H54 (cell line): ENCODE measurements at regions not wholly inside any gene's neighbourhood (a gene's known extent, or its start where the extent isn't known, plus 50 kb on each side); places are given as distances from the start of the nearest gene placed in this dataset.

Experiments used
- DNase-seq: peaks from one replicate; pipeline ENCODE4 v3.0.0; 2011; ENCODE audit warnings: low spot score, mixed read lengths; ENCODE audit not compliant: insufficient read length
- FAIRE-seq: peaks from 3 replicates; lab custom pipeline; 2011; peaks lifted over from hg19 to GRCh38; lab: Jason Lieb, UNC
- POLR2A ChIP-seq: IDR thresholded peaks from 2 replicates; pipeline ENCODE4 v1.6.1; 2011; ENCODE audit warnings: low read depth, mild to moderate bottlenecking, low read length

DNA sequence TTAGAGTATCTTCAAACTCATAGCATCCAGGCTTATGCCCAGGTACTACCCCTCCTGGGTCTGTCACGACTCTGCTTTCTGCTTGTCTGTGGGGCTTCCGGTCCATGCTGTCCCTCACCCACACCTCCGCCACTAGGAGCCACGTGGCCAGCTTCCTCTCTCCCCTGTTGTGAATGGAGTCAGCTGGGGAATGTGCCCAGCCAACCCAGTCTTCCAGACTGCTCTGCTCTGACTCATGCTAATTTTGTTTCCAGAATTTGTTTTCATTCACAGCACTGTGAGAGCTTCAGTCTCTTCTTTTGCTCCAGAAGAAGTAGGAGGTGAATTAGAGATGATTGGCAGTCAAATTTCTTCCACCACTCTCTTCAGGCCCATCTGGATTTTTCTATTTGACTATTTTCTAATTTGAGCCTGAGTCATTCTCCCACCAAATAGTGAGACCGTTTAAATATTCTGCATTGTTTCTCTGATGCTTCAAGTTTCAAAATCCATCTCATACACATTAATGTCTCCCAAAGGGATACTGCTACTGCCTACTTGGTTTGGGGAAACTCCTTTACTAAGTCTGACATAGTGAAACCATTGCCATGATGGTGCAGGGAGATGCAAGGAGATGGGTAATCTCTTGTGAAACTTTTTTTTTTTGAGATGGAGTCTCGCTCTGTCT lies 424.1 kb upstream of the KIF2A start:
- no peak for FAIRE-seq
- no peak for DNase-seq
- TF ChIP-seq POLR2A: no peak

GRCh38 chr5:61882901-61883500 lies 423.0 kb upstream of the KIF2A start:
- no peak for FAIRE-seq
- no peak for TF ChIP-seq POLR2A
- DNase-seq: no peak

DNA sequence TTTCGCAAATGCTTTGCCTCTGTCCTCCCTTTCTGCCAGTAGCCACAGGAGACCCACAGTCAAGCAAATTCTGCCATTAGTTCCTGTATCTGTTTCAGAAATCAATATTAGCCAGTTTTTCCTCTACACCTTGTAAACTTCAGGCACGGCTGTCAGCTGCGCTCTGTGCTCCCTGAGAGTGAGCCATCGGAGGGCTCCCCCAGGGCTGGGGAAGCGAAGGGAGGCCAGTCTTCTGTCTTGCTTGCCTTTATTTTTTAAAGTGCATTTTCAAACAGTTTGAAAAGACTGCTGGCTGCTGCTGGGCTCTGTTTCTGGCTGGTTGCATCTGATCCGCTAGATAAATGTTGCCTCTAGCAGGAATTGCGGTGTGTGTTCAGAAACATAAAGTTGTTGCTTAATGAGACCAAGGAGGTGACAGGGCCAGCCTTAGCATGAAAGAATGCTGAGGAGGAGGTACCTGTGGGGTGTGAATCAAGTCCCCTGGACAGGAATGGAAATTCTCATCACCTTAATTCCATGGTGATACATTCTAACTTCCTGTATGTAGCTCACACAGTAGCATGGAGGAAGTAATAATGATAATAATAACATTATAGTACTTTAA lies 421.7 kb upstream of the KIF2A start:
- FAIRE-seq: no peak
- no peak for DNase-seq
- TF ChIP-seq POLR2A: no peak

GRCh38 chr5:61886214-61886613 lies 419.8 kb upstream of the KIF2A start:
- no peak for TF ChIP-seq POLR2A
- no peak for DNase-seq
- no peak for FAIRE-seq

DNA sequence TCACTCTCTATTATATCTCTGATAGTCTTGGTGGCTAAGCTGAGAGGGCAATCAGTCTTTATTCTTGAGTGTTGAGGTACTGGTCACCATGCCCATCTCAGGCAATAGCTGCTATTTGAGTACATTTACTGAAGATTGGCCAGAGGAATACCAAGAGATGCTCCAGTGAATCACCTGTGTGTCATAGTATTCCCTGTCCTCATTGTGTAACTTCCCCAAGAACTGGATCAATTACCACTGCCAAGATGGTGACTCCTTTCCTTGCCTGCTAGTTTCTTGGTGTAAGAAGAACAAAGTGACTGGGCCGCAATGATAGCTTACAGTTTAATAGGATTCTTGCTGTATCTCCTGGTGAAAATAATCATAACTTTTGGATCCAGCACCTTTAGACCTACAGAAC lies 418.7 kb upstream of the KIF2A start:
- no peak for TF ChIP-seq POLR2A
- no peak for DNase-seq
- FAIRE-seq: no peak

- no peak for FAIRE-seq
- no peak for TF ChIP-seq POLR2A
- no peak for DNase-seq
These were observed 412.0 kb upstream of the KIF2A start for GRCh38 chr5:61894046-61894445.

DNA sequence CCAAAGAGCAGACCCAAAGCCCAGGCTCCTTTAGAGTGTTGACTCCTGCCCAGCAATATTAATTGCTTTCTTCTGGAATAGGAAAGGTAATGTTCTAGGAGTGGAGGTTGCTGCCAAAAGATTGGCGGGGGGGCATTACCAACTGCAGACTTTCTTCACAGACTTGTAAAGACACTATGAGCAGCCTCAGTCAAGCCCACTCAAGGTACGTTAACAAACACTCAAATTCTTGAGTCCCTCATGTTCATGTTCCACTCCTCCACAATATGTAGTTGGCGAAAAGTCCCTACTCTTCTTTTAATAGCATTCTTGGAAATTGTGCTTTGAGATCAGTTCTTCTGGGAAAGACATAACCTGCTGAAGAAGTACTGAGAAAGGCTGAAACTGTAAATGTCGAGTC lies 409.2 kb upstream of the KIF2A start:
- DNase-seq: no peak
- TF ChIP-seq POLR2A: no peak
- no peak for FAIRE-seq

GRCh38 chr5:61897251-61897650 lies 408.8 kb upstream of the KIF2A start:
- FAIRE-seq (no peak), DNase-seq (no peak)
- no peak for TF ChIP-seq POLR2A

GRCh38 chr5:61901997-61902396 lies 404.0 kb upstream of the KIF2A start:
- FAIRE-seq: no peak

DNA sequence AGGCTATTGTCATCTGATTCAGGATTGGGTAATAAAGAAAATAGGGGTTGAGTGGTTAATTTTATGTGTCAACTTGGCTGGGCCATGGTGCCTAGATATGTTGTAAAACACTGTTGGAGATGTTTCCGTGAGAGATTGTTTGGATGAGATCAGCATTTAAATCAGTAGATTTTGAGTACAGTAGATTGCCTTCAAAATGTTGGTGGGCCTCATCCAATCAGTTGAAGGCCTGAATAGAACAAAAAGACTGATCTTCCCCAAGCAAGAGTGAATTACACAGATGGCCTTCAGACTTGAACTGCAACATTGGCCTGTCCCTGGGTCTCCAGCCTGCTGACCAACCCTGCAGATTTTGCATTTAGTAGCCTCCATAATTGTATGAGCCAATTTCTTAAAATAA lies 401.3 kb upstream of the KIF2A start:
- DNase-seq: no peak
- FAIRE-seq: no peak
- TF ChIP-seq POLR2A: no peak

More at GRCh38 chr5:61901997-61902396, 404.0 kb upstream of the KIF2A start:
- TF ChIP-seq POLR2A: no peak
- no peak for DNase-seq

DNA sequence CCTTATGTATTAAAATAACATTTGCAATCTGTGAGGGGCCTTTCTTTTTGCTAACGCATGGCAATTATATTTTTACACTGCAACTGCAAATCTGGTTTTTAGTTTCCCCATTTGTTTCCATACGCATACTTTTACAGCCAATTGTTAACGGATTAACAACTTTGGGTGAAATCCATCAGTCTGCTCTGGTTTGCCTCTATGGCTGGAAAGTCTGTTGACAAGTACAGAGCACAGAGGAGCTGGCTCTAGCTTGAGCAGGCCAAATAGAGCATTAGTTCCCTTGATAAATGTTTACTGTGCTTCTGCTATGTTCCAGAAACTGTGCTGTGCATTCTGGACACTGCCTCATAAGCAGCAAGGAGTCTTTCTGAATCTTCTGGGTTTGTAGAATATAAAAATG lies 400.4 kb upstream of the KIF2A start:
- no peak for TF ChIP-seq POLR2A

DNA sequence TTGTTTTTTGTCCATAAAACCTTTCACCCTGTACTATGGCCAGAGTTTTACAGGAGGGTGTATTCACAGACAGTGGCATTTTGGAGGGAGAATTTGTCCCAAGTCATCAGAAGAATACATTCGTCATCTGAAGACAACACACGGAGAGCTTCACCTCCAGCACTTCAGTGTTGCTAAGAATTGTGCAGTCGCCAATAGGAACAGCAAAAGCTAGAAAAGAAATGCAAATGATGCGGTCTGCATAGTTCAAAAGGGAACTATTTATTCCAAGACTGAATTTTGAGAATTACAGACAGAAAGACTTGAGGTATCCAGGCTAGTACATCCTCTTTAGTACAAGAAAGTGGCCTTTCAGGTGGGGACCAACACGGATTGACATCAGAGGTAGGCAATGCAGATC lies 399.2 kb upstream of the KIF2A start:
- TF ChIP-seq POLR2A: no peak
- FAIRE-seq (no peak), DNase-seq (no peak)

More for the DNA sequence above, 400.4 kb upstream of the KIF2A start:
- DNase-seq (no peak), FAIRE-seq (no peak)

DNA sequence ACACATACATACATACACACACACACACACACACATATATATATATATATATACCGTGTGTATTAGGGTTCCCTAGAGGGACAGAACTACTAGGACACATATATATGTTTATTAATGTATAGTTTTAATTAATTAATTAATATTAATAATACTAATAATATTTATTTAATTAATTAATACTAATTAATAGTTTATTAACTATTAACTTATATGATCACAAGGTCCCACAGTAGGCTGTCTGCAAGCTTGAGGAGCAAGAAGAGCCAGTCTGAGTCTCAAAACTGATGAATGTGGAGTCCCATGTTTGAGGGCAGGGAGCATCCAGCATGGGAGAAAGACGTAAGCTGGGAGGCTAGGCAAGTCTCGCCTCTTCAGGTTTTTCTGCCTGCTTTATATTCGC lies 398.0 kb upstream of the KIF2A start:
- FAIRE-seq (no peak), DNase-seq (no peak)
- TF ChIP-seq POLR2A: no peak

- DNase-seq (no peak), FAIRE-seq (no peak)
- no peak for TF ChIP-seq POLR2A
These were observed 395.2 kb upstream of the KIF2A start for GRCh38 chr5:61910771-61911170.

DNA sequence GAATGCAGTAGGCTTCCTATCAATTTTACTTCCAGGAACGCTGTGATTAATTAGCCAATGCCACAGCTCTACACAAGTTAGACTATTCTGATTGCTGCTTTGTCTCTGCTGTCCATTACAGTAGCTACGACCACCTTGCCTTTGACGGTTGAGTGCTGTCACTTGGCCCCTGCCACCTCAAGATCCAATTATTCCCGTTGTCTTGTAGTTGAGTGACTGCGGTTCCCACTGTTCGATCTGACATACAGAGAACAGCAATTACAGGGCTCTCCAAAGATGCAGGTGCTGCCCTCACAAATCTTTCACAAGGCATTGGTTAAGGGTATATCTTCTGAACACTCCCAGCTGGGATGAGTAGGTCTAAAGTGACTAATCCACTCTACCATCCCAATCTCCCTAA lies 393.4 kb upstream of the KIF2A start:
- FAIRE-seq (no peak), DNase-seq (no peak)
- no peak for TF ChIP-seq POLR2A
